ES-I3 (cell line): ENCODE measurements at regions not wholly inside any gene's neighbourhood (a gene's known extent, or its start where the extent isn't known, plus 50 kb on each side); places are given as distances from the start of the nearest gene placed in this dataset.
"Not testable (repeated sequence)": the region's sequence is repeated elsewhere in the genome, so short reads cannot be mapped to it uniquely, and the experiment has no call there.

Source experiments
- H3K36me3 ChIP-seq: 2 replicates; pipeline ENCODE4 v1.6.1; 2013; ENCODE audit warnings: mild to moderate bottlenecking, low read length, control low read depth, moderate library complexity; ENCODE audit not compliant: insufficient read depth
- H3K4me1 ChIP-seq: 2 replicates; pipeline ENCODE4 v1.6.1; 2013; ENCODE audit warnings: mild to moderate bottlenecking, control low read depth, low read length; ENCODE audit not compliant: insufficient read depth
- H3K9ac ChIP-seq: 2 replicates; pipeline ENCODE4 v1.6.1; 2013; ENCODE audit warnings: low read depth, mild to moderate bottlenecking, low read length, moderate library complexity
- H3K9me3 ChIP-seq: 2 replicates; pipeline ENCODE4 v1.6.1; 2013; ENCODE audit warnings: mild to moderate bottlenecking, low read length, moderate library complexity; ENCODE audit not compliant: control insufficient read depth, insufficient read depth

- peaks cover 17% of the 10 kb centered on the region for H3K4me1 ChIP-seq
- H3K9me3 ChIP-seq: no peaks in the 10 kb centered on the region; the same call in 1 of the 2 replicates
- no peak overlapping the region for H3K9ac ChIP-seq
- H3K36me3 ChIP-seq: no peaks in the 10 kb centered on the region
Measured at GRCh38 chr1:221994274-221994698, 252.4 kb upstream of the DUSP10 start.

DNA sequence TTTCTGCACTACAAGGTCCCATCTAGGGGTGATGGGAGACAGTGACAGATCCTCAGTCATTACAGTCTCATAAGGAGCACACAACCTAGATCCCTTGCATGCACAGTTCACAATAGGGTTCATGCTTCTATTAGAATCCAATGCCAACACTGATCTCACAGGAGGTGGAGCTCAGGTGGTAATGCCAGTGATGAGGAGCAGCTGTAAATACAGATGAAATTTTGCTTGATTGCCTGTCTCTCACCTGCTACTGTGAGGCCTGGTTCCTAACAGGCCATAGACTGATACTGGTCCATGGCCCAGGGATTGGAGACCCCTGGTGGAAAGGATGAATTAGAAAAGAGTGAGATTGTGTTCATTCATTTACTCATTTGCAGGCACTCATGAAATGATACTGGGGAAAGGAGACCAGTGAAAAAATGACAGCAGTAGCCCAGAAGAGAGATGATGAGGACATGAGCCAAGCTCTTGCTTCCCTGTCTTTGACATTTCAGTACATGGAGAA, 251.6 kb upstream of the DUSP10 start:
- H3K4me1 ChIP-seq: peaks cover 17% of the 10 kb centered on the region
- H3K36me3 ChIP-seq: no peaks in the 10 kb centered on the region
- no peaks in the 10 kb centered on the region; the same call in 1 of the 2 replicates for H3K9me3 ChIP-seq
- no peak overlapping the region for H3K9ac ChIP-seq

GRCh38 chr1:221992427-221992826, 250.5 kb upstream of the DUSP10 start:
- H3K36me3 ChIP-seq: no peaks in the 10 kb centered on the region
- H3K9ac ChIP-seq: no peak overlapping the region
- peaks cover 26% of the 10 kb centered on the region for H3K4me1 ChIP-seq
- no peaks in the 10 kb centered on the region; the same call in 1 of the 2 replicates for H3K9me3 ChIP-seq

- H3K4me1 ChIP-seq: peaks cover 29% of the 10 kb centered on the region
- no peaks in the 10 kb centered on the region; the same call in 1 of the 2 replicates for H3K9me3 ChIP-seq
- no peak overlapping the region for H3K9ac ChIP-seq
- H3K36me3 ChIP-seq: no peaks in the 10 kb centered on the region
Measured at GRCh38 chr1:221991221-221991620, 249.3 kb upstream of the DUSP10 start.

DNA sequence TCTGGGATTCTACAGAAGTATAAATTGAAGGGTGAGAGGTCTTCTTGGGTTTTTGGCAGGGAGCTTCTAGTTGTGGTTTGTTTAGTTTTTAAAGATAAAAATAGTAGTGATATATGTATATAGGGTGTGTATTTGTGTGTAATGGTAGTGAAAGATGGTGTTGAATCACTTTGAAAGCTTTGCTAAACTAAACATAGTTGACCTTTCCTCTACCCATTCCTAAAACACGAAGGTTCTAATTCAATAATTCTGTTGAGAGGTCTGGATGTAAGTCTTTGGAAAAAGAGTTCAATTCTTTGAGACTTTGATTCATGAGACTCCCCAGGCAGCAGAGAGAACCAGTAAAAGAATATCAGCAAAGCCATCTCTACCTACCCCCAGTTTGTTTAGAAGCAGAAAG, 247.9 kb upstream of the DUSP10 start:
- Histone ChIP-seq H3K9ac (no peak overlapping the region), H3K36me3 (no peaks in the 10 kb centered on the region), H3K9me3 (no peaks in the 10 kb centered on the region; the same call in 1 of the 2 replicates), H3K4me1 (peaks cover 29% of the 10 kb centered on the region)

DNA sequence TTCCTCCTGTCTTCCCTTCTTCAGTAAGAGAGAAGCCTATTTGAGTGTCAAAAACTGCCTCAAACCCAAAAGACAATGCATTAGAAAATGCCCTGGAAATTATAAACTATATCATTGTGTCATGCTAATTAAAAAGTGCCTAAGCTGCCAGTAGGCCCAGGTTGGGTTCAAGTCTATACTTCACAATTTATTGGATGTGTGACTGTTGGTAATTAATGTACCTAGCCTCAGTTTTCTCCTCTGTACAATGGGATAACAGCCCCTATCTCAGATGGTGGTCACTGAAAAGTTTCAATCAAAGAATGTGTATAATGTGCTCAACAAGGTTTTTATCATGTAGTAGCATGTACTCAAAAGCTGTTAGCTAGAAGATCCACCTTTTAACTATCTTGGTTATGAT, 246.9 kb upstream of the DUSP10 start:
- H3K9ac ChIP-seq: no peak overlapping the region
- no peaks in the 10 kb centered on the region for H3K36me3 ChIP-seq
- H3K4me1 ChIP-seq: peaks cover 29% of the 10 kb centered on the region
- no peaks in the 10 kb centered on the region; the same call in 1 of the 2 replicates for H3K9me3 ChIP-seq

GRCh38 chr1:221987860-221988520, 246.1 kb upstream of the DUSP10 start:
- H3K36me3 ChIP-seq: no peaks in the 10 kb centered on the region
- no peaks in the 10 kb centered on the region; the same call in 1 of the 2 replicates for H3K9me3 ChIP-seq
- H3K4me1 ChIP-seq: peaks cover 29% of the 10 kb centered on the region
- H3K9ac ChIP-seq: no peak overlapping the region

- H3K36me3 ChIP-seq: no peaks in the 10 kb centered on the region; the same call in 1 of the 2 replicates
- no peaks in the 10 kb centered on the region for H3K9me3 ChIP-seq
Measured at GRCh38 chr1:221983444-221983843, 241.6 kb upstream of the DUSP10 start.

DNA sequence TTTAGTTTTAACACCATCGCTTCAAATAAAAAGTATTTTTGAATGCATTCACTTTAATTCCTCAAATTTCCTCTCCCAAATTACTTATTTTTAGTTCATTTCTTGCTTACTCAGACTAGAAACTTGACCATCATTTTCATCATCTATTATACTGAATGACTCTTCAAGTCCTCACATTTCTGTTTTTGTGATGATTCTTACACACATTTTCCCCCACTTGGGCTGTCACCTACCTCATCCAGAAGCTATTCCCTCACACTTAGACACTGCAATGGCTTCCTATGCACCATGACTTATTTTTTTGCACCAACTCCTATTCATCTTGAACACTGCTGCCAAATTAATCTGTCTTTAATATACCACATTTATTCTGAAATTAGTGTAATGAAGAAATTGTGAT, 239.6 kb upstream of the DUSP10 start:
- Histone ChIP-seq H3K9me3 (no peaks in the 10 kb centered on the region), H3K36me3 (no peaks in the 10 kb centered on the region; the same call in 1 of the 2 replicates), H3K4me1 (peaks cover 21% of the 10 kb centered on the region), H3K9ac (no peak overlapping the region)

More at GRCh38 chr1:221983444-221983843, 241.6 kb upstream of the DUSP10 start:
- H3K9ac ChIP-seq: no peak overlapping the region
- peaks cover 33% of the 10 kb centered on the region for H3K4me1 ChIP-seq

- peak overlapping the region; percentile 16; the same call in 1 of the 2 replicates for H3K9ac ChIP-seq
- H3K9me3 ChIP-seq: no peaks in the 10 kb centered on the region
- peaks cover 21% of the 10 kb centered on the region for H3K4me1 ChIP-seq
- H3K36me3 ChIP-seq: no peaks in the 10 kb centered on the region; the same call in 1 of the 2 replicates
Measured at GRCh38 chr1:221979444-221980032, 237.6 kb upstream of the DUSP10 start.

- not testable (repeated sequence) for H3K36me3 ChIP-seq, H3K9me3 ChIP-seq
- Histone ChIP-seq H3K4me1 (peaks cover 21% of the 10 kb centered on the region), H3K9ac (peak overlapping the region; percentile 70)
Measured at GRCh38 chr1:221978631-221979334, 236.9 kb upstream of the DUSP10 start.

DNA sequence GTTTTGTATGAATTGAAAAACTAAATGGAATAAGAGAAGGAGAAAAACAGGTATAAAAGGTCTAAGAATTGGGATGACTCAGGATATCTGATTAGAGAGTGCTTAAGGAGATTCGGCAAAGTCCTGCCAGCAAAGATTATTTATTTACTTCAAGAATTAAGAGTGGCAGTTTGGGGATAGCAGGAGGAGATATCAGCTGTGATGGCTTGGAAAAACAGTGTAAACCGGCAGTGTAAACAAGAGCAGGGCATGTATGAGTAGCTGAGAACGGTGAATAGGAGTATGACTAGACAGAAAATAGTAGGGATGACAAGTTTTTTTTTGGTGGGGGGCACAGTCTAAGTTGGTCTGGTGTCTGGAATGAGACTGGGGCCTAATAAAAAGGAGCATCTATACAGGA, 231.9 kb upstream of the DUSP10 start:
- H3K9ac ChIP-seq, H3K9me3 ChIP-seq: not testable (repeated sequence)
- Histone ChIP-seq H3K36me3 (peaks cover 10% of the 10 kb centered on the region), H3K4me1 (peaks cover 16% of the 10 kb centered on the region)

GRCh38 chr1:221972276-221973235, 230.7 kb upstream of the DUSP10 start:
- peaks cover 14% of the 10 kb centered on the region for H3K36me3 ChIP-seq
- H3K9ac ChIP-seq: peak overlapping the region; percentile 41
- no peaks in the 10 kb centered on the region for H3K9me3 ChIP-seq
- peaks cover 16% of the 10 kb centered on the region for H3K4me1 ChIP-seq

- Histone ChIP-seq H3K4me1 (peaks cover 16% of the 10 kb centered on the region), H3K36me3 (peaks cover 14% of the 10 kb centered on the region), H3K9ac (peak overlapping the region; percentile 30)
- not testable (repeated sequence) for H3K9me3 ChIP-seq
Measured at GRCh38 chr1:221971035-221971434, 229.1 kb upstream of the DUSP10 start.
